ENCODE measurements at regions not wholly inside any gene's neighbourhood (a gene's known extent, or its start where the extent isn't known, plus 50 kb on each side); places are given as distances from the start of the nearest gene placed in this dataset.

GRCh38 chr19:13633522-13633922 lies 127.2 kb upstream of the CACNA1A start:
- Histone ChIP-seq H3K4me1 (ENCODE audit: insufficient read depth) (peaks cover 8% of the 10 kb centered on the region; the same call in 1 of the 2 replicates), H3F3A (replicated peaks; ENCODE audit: low read depth) (no peaks in the 10 kb centered on the region), H3K36me3 (ENCODE audit: insufficient read depth) (no peaks in the 10 kb centered on the region), H3K27me3 (ENCODE audit: insufficient read depth) (no peaks in the 10 kb centered on the region), H3K4me3 (no peak overlapping the region), H3K79me2 (replicated peaks; ENCODE audit: insufficient read depth) (no peaks in the 10 kb centered on the region), H2AFZ (peak overlapping the region; percentile 44), H3K9me2 (ENCODE audit: insufficient read depth) (no peaks in the 10 kb centered on the region), H4K20me1 (replicated peaks; ENCODE audit: insufficient read depth) (no peaks in the 10 kb centered on the region), H3K4me2 (no peak overlapping the region), H3K27ac (ENCODE audit: low read depth) (no peak overlapping the region)
- no peak overlapping the region for H3K27ac Mint-ChIP-seq
- peaks cover 10% of the 10 kb centered on the region; the same call in 2 of the 3 replicates for H3K4me1 Mint-ChIP-seq
- H3K4me3 Mint-ChIP-seq: no peak overlapping the region
- H3K27me3 Mint-ChIP-seq (ENCODE audit: insufficient read depth, low read depth, poor library complexity): peaks cover 4% of the 10 kb centered on the region
- H3K36me3 Mint-ChIP-seq (ENCODE audit: low read depth): no peaks in the 10 kb centered on the region
- TF ChIP-seq NANOG (IDR thresholded peaks at IDR 0.05; ENCODE audit: borderline replicate concordance): no peak
- TF ChIP-seq, protein P1, sequence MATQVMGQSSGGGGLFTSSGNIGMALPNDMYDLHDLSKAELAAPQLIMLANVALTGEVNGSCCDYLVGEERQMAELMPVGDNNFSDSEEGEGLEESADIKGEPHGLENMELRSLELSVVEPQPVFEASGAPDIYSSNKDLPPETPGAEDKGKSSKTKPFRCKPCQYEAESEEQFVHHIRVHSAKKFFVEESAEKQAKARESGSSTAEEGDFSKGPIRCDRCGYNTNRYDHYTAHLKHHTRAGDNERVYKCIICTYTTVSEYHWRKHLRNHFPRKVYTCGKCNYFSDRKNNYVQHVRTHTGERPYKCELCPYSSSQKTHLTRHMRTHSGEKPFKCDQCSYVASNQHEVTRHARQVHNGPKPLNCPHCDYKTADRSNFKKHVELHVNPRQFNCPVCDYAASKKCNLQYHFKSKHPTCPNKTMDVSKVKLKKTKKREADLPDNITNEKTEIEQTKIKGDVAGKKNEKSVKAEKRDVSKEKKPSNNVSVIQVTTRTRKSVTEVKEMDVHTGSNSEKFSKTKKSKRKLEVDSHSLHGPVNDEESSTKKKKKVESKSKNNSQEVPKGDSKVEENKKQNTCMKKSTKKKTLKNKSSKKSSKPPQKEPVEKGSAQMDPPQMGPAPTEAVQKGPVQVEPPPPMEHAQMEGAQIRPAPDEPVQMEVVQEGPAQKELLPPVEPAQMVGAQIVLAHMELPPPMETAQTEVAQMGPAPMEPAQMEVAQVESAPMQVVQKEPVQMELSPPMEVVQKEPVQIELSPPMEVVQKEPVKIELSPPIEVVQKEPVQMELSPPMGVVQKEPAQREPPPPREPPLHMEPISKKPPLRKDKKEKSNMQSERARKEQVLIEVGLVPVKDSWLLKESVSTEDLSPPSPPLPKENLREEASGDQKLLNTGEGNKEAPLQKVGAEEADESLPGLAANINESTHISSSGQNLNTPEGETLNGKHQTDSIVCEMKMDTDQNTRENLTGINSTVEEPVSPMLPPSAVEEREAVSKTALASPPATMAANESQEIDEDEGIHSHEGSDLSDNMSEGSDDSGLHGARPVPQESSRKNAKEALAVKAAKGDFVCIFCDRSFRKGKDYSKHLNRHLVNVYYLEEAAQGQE (IDR thresholded peaks at IDR 0.05; ENCODE audit: unreplicated experiment): no peak
- TF ChIP-seq ZNF114 (CRISPR knock-in tag; IDR thresholded peaks at IDR 0.05): no peak
- no peak for TF ChIP-seq POLR2AphosphoS5 (IDR thresholded peaks at IDR 0.05; ENCODE audit: low read depth)
- no peak for TF ChIP-seq CTCF (conservative IDR thresholded peaks at IDR 0.05; ENCODE audit: low read depth in 2 of 2)
- TF ChIP-seq ZNF331 (CRISPR knock-in tag; IDR thresholded peaks at IDR 0.05; ENCODE audit: low read depth): no peak
- TF ChIP-seq EZH2phosphoT487 (IDR thresholded peaks at IDR 0.05; ENCODE audit: unreplicated experiment): no peak
- TF ChIP-seq STAT1 (IDR thresholded peaks at IDR 0.05; ENCODE audit: unreplicated experiment): no peak
- no peak for TF ChIP-seq ZNF462 (CRISPR knock-in tag; IDR thresholded peaks at IDR 0.05)
- TF ChIP-seq CREB1 (CRISPR knock-in tag; IDR thresholded peaks at IDR 0.05; ENCODE audit: low read depth): no peak
- TF ChIP-seq, protein P2, sequence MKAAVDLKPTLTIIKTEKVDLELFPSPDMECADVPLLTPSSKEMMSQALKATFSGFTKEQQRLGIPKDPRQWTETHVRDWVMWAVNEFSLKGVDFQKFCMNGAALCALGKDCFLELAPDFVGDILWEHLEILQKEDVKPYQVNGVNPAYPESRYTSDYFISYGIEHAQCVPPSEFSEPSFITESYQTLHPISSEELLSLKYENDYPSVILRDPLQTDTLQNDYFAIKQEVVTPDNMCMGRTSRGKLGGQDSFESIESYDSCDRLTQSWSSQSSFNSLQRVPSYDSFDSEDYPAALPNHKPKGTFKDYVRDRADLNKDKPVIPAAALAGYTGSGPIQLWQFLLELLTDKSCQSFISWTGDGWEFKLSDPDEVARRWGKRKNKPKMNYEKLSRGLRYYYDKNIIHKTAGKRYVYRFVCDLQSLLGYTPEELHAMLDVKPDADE (IDR thresholded peaks at IDR 0.05): no peak
- TF ChIP-seq JUNB (IDR thresholded peaks at IDR 0.05; ENCODE audit: unreplicated experiment): no peak
- TF ChIP-seq EZH2 (IDR thresholded peaks at IDR 0.05; ENCODE audit: low read depth, unreplicated experiment): no peak
- peaks cover 7% of the 10 kb centered on the region for H3K9me3 Mint-ChIP-seq
- DNase-seq (ENCODE audit: low spot score) (no peak), ATAC-seq (no peak)

All from GM23338 (cell line).